GM18526 (cell line): ENCODE measurements at regions not wholly inside any gene's neighbourhood (a gene's known extent, or its start where the extent isn't known, plus 50 kb on each side); places are given as distances from the start of the nearest gene placed in this dataset.

Experiments
- POLR2A ChIP-seq: IDR thresholded peaks from 3 replicates; pipeline ENCODE4 v1.6.1; 2011; ENCODE audit not compliant: insufficient read length; ENCODE audit errors: extremely low read depth

- no peak for TF ChIP-seq POLR2A
These were observed 76.5 kb upstream of the TMEM170B start for GRCh38 chr6:11460837-11461661.

- TF ChIP-seq POLR2A, result no peak
These were observed 77.4 kb upstream of the TMEM170B start for GRCh38 chr6:11460001-11460668.

- no peak for TF ChIP-seq POLR2A
These were observed 78.4 kb upstream of the TMEM170B start for GRCh38 chr6:11459079-11459610.

GRCh38 chr6:11458509-11458908 lies 79.0 kb upstream of the TMEM170B start:
- TF ChIP-seq POLR2A, result no peak

- no peak for TF ChIP-seq POLR2A
These were observed 87.5 kb upstream of the TMEM170B start for GRCh38 chr6:11450037-11450436.

- no peak for TF ChIP-seq POLR2A
These were observed 88.1 kb upstream of the TMEM170B start for GRCh38 chr6:11449408-11449807.

GRCh38 chr6:11448038-11448437 lies 89.5 kb upstream of the TMEM170B start:
- TF ChIP-seq POLR2A, result no peak

GRCh38 chr6:11447265-11447664 lies 90.3 kb upstream of the TMEM170B start:
- no peak for TF ChIP-seq POLR2A

- TF ChIP-seq POLR2A, result no peak
These were observed 92.4 kb upstream of the TMEM170B start for GRCh38 chr6:11445146-11445545.

- no peak for TF ChIP-seq POLR2A
These were observed 95.1 kb upstream of the TMEM170B start for GRCh38 chr6:11442495-11442894.

- TF ChIP-seq POLR2A, result no peak
These were observed 97.7 kb upstream of the TMEM170B start for GRCh38 chr6:11439876-11440275.

GRCh38 chr6:11439017-11439420 lies 98.5 kb upstream of the TMEM170B start:
- no peak for TF ChIP-seq POLR2A

GRCh38 chr6:11437824-11438459 lies 99.6 kb upstream of the TMEM170B start:
- TF ChIP-seq POLR2A, result no peak

- TF ChIP-seq POLR2A, result no peak
These were observed 100.9 kb upstream of the TMEM170B start for GRCh38 chr6:11436508-11437096.

- TF ChIP-seq POLR2A, result no peak
These were observed 102.8 kb upstream of the TMEM170B start for GRCh38 chr6:11434565-11435326.
